Mucosa of descending colon (tissue), 3 donors: ENCODE measurements at regions not wholly inside any gene's neighbourhood (a gene's known extent, or its start where the extent isn't known, plus 50 kb on each side); places are given as distances from the start of the nearest gene placed in this dataset.
A peak's percentile ranks its signal among the peaks of the same experiment; 100 is the strongest.

Experiments
- ATAC-seq: fragments of 200-7000 bp; cut with Tn5 transposase; one replicate; pipeline ENCODE4 v1.9.1; 2020; ENCODE audit warnings: mild to moderate bottlenecking, moderate library complexity
- DNase-seq, 3 donors: peaks; one replicate each; pipeline ENCODE4 v3.0.0-alpha.2; 2020
- H3K36me3 ChIP-seq: fragments of 200-600 bp; one replicate; pipeline ENCODE4 v1.8.0; 2021; ENCODE audit warnings: low read depth, mild to moderate bottlenecking
- H3K4me1 ChIP-seq: fragments of 200-600 bp; one replicate; pipeline ENCODE4 v1.8.0; 2021; ENCODE audit warnings: low read depth, mild to moderate bottlenecking
- H3K4me3 ChIP-seq: fragments of 200-600 bp; one replicate; pipeline ENCODE4 v1.8.0; 2021; ENCODE audit warnings: mild to moderate bottlenecking
- H3K9me3 ChIP-seq: fragments of 200-600 bp; one replicate; pipeline ENCODE4 v1.8.0; 2021; ENCODE audit warnings: mild to moderate bottlenecking
- CTCF ChIP-seq: fragments of 200-600 bp; IDR thresholded peaks from one replicate; pipeline ENCODE4 v1.8.0; 2022; ENCODE audit warnings: antibody characterized with exemption, mild to moderate bottlenecking
- intact Hi-C, 2 donors: fragments of 100-400 bp; cut with DNase I in 1 of 2; cut with micrococcal nuclease in 1 of 2; formaldehyde crosslinking; loops; one replicate each; pipeline versions ENCODE4 v1.11.0 to v1.11.1; 2022; cut with DNase I, micrococcal nuclease
- donor health status: DM: no; HTN: no; CAD: no; lungs with moderate emphysema.
- donor health status: DM: no; HTN: no; CAD: no.
- donor health status: DM: no; HTN: yes; CAD: no.

- DNase-seq, result no peak
Observed at GRCh38 chr3:161423911-161424522, 52.7 kb upstream of the SPTSSB start.

DNA sequence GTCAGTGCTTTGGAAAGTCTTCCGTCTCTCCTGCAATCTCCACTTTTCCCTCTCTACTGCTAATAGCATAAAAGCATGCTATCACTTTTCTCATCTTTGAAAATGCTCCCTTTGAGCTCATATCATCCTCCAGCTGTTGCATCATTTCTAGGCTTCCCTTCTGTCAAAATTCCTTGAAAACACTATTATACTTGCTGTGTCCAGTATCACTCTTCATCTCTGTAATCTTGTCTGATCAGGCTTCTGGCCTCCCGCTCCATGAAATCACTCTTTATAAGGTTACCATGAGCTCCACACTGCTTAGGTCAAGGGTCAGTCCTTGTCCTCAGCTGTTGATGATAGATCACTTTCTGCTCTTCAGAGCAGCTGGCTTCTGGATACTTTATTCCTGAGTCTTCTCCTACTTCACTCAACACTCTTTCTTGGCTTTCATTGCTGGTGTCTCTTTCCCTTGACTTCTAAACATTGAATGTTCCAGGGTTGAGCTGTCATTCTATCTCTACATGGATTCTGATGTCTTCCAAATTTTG, 50.9 kb upstream of the SPTSSB start:
- H3K9me3 ChIP-seq, result no peaks in the 10 kb centered on the region
- no peaks in the 10 kb centered on the region for H3K4me1 ChIP-seq
- DNase-seq, result no peak
- no peak for TF ChIP-seq CTCF
- intact Hi-C loops, result loop anchor here (5.0 to 10.0 kb wide), 2 partner anchors 147 to 150 kb away; no protein-coding TSS in a partner anchor
- no peak for ATAC-seq
- H3K36me3 ChIP-seq, result no peaks in the 10 kb centered on the region
- H3K4me3 ChIP-seq, result no peak overlapping the region

More at GRCh38 chr3:161423911-161424522, 52.7 kb upstream of the SPTSSB start:
- no peaks in the 10 kb centered on the region for H3K9me3 ChIP-seq
- H3K4me3 ChIP-seq, result no peak overlapping the region
- peak; percentile 44 for TF ChIP-seq CTCF
- peak; percentile 55 for ATAC-seq
- intact Hi-C loops, result loop anchor here (5.0 to 10.0 kb wide), 2 partner anchors 149 to 152 kb away; no protein-coding TSS in a partner anchor
- H3K36me3 ChIP-seq, result no peaks in the 10 kb centered on the region
- H3K4me1 ChIP-seq, result no peaks in the 10 kb centered on the region
